Endodermal cell (in vitro differentiated cells): ENCODE measurements at regions not wholly inside any gene's neighbourhood (a gene's known extent, or its start where the extent isn't known, plus 50 kb on each side); places are given as distances from the start of the nearest gene placed in this dataset.

ENCODE experiments used
- DNase-seq: peaks from one replicate; pipeline ENCODE4 v3.0.0-alpha.2; 2017
- H3K27ac ChIP-seq: 2 replicates; pipeline ENCODE4 v1.5.1; 2013; ENCODE audit warnings: mild to moderate bottlenecking, low read depth, low read length, moderate library complexity
- H3K27me3 ChIP-seq: 2 replicates; pipeline ENCODE4 v1.6.1; 2013; ENCODE audit warnings: mild to moderate bottlenecking, low read length, moderate library complexity; ENCODE audit not compliant: insufficient read depth, control insufficient read depth, poor library complexity, severe bottlenecking
- H3K36me3 ChIP-seq: 2 replicates; pipeline ENCODE4 v1.7.0; 2013; ENCODE audit warnings: mild to moderate bottlenecking, low read length, moderate library complexity; ENCODE audit not compliant: control insufficient read depth, insufficient read depth
- H3K4me1 ChIP-seq: one replicate; pipeline ENCODE4 v1.7.0; 2013; ENCODE audit warnings: low read length; ENCODE audit not compliant: control insufficient read depth, insufficient read depth
- H3K4me3 ChIP-seq: 2 replicates; pipeline ENCODE4 v1.5.1; 2013; ENCODE audit warnings: mild to moderate bottlenecking, low read length, moderate library complexity
- H3K9ac ChIP-seq: 2 replicates; pipeline ENCODE4 v1.6.1; 2013; ENCODE audit warnings: mild to moderate bottlenecking, low read length, moderate library complexity; ENCODE audit not compliant: poor library complexity, severe bottlenecking; ENCODE audit errors: extremely low read depth
- H3K9me3 ChIP-seq: 2 replicates; pipeline ENCODE4 v1.6.1; 2013; ENCODE audit warnings: mild to moderate bottlenecking, low read length, moderate library complexity; ENCODE audit not compliant: control insufficient read depth
- H3K27ac Mint-ChIP-seq: 2 replicates; pipeline ENCODE4 v1.8.0; 2020; ENCODE audit warnings: mixed read lengths
- H3K27me3 Mint-ChIP-seq: 2 replicates; pipeline ENCODE4 v1.8.0; 2021; ENCODE audit warnings: mild to moderate bottlenecking, mixed read lengths; ENCODE audit not compliant: insufficient read depth
- H3K36me3 Mint-ChIP-seq: 2 replicates; pipeline ENCODE4 v1.8.0; 2020; ENCODE audit warnings: low read depth, mixed read lengths
- H3K4me1 Mint-ChIP-seq: 2 replicates; pipeline ENCODE4 v1.8.0; 2020; ENCODE audit warnings: mixed read lengths
- H3K4me3 Mint-ChIP-seq: 2 replicates; pipeline ENCODE4 v1.8.0; 2020; ENCODE audit warnings: mild to moderate bottlenecking, moderate library complexity, mixed read lengths
- H3K9me3 Mint-ChIP-seq: 2 replicates; pipeline ENCODE4 v1.8.0; 2020; ENCODE audit warnings: mild to moderate bottlenecking, mixed read lengths
- WGBS, 2 experiments: methylation state at CpG; one replicate each; pipeline versions ENCODE4 v1.1.5 to v1.1.7; 2013; ENCODE audit warnings: missing lambda C conversion rate in 2 of 2, mixed read lengths in 1 of 2; ENCODE audit not compliant: insufficient coverage in 1 of 2, insufficient read length in 1 of 2; 5-methylcytosine and 5-hydroxymethylcytosine counted together
- TF ChIP-seq, protein P1 (sequence below): fragments of 200-600 bp; sonication (generic); conservative IDR thresholded peaks from 2 replicates; pipeline ENCODE4 v1.5.0; 2021; ENCODE audit warnings: antibody characterized with exemption, mild to moderate bottlenecking

- Histone ChIP-seq H3K4me3 (no peak overlapping the region), H3K27me3 (no peaks in the 10 kb centered on the region), H3K9me3 (no peaks in the 10 kb centered on the region), H3K4me1 (no peaks in the 10 kb centered on the region), H3K9ac (no peak overlapping the region), H3K36me3 (no peaks in the 10 kb centered on the region), H3K27ac (no peak overlapping the region)
- Mint-ChIP-seq H3K4me3 (no peak overlapping the region), H3K36me3 (no peaks in the 10 kb centered on the region), H3K27ac (no peak overlapping the region), H3K4me1 (no peaks in the 10 kb centered on the region), H3K27me3 (no peaks in the 10 kb centered on the region), H3K9me3 (no peaks in the 10 kb centered on the region)
- TF ChIP-seq, protein P1, sequence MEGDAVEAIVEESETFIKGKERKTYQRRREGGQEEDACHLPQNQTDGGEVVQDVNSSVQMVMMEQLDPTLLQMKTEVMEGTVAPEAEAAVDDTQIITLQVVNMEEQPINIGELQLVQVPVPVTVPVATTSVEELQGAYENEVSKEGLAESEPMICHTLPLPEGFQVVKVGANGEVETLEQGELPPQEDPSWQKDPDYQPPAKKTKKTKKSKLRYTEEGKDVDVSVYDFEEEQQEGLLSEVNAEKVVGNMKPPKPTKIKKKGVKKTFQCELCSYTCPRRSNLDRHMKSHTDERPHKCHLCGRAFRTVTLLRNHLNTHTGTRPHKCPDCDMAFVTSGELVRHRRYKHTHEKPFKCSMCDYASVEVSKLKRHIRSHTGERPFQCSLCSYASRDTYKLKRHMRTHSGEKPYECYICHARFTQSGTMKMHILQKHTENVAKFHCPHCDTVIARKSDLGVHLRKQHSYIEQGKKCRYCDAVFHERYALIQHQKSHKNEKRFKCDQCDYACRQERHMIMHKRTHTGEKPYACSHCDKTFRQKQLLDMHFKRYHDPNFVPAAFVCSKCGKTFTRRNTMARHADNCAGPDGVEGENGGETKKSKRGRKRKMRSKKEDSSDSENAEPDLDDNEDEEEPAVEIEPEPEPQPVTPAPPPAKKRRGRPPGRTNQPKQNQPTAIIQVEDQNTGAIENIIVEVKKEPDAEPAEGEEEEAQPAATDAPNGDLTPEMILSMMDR, result no peak
- WGBS, 2 experiments, result 91 to 93% methylated on average over 3 to 4 of the region's 4 CpGs
- no peak for DNase-seq
These were observed 118.3 kb upstream of the NAV2 start for GRCh38 chr11:19594326-19594725.

DNA sequence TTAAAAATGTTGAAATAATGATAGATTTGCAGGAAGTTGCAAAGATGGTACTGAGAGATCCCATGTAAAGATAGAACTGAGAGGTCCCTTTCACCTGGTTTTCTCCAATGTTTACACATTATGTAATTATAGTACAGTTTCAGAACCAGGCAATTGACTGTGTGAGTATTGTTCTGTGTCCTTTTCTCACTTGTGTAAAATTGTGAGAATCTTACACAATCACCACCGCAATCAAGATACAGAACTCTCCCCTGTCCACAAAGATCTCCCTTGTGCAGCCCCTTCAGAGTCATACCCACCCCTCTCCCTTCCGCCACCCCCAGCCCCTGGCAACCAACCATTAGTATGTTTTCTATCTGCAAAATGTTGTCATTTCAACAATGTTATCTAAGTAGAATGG, 119.8 kb upstream of the NAV2 start:
- H3K9me3 Mint-ChIP-seq, result peaks cover 1% of the 10 kb centered on the region
- WGBS, 2 experiments, result 80 to 92% methylated on average over 1 to 2 of the region's 2 CpGs
- no peaks in the 10 kb centered on the region for H3K27me3 Mint-ChIP-seq
- no peak overlapping the region for H3K9ac ChIP-seq
- H3K4me3 ChIP-seq, result no peak overlapping the region
- no peaks in the 10 kb centered on the region for H3K36me3 Mint-ChIP-seq
- no peak for DNase-seq
- no peak overlapping the region for H3K27ac Mint-ChIP-seq
- H3K27ac ChIP-seq, result no peak overlapping the region
- H3K9me3 ChIP-seq, result no peaks in the 10 kb centered on the region
- no peaks in the 10 kb centered on the region for H3K27me3 ChIP-seq
- no peak overlapping the region for H3K4me3 Mint-ChIP-seq
- no peaks in the 10 kb centered on the region for H3K4me1 ChIP-seq
- H3K4me1 Mint-ChIP-seq, result no peaks in the 10 kb centered on the region
- TF ChIP-seq, protein P1, result no peak
- H3K36me3 ChIP-seq, result no peaks in the 10 kb centered on the region

DNA sequence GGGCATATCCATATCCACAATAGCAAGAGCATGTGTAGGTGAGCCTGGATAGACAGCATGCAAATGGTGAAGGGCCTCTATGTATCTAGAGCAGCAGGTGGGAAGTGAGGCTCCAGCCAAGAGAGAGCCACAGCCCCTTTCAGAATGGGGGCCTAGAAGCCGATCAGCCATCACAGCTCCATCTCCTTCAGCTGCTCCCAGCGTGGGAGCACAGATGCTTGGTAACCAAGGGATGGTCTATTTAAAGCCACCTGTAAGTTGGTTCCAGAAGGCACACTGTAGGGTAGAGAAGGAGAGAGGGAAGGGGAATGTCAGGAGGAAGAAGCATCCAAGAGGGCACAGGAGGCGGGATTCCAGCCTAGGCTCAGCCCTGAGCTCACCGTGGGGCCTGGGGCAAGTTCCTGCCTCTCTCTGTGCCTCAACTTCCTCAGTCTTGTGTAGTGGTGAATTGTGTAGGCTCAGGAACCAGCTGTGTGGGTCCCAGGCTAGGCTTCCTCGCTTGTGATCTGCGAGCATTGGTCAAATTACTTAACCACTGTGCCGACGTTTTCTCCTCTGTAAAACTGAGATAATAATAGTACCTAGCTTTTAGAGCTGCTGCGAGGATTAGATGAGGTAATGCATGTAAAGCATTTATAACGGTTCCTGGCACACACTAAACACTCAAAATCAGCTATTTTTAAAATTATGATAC, 122.9 kb upstream of the NAV2 start:
- Mint-ChIP-seq H3K9me3 (peaks cover 22% of the 10 kb centered on the region), H3K36me3 (no peaks in the 10 kb centered on the region), H3K4me1 (no peaks in the 10 kb centered on the region), H3K27ac (no peak overlapping the region), H3K4me3 (no peak overlapping the region), H3K27me3 (peaks cover 2% of the 10 kb centered on the region)
- Histone ChIP-seq H3K36me3 (no peaks in the 10 kb centered on the region), H3K4me1 (no peaks in the 10 kb centered on the region), H3K27ac (no peak overlapping the region), H3K27me3 (no peaks in the 10 kb centered on the region), H3K9ac (no peak overlapping the region), H3K9me3 (no peaks in the 10 kb centered on the region), H3K4me3 (no peak overlapping the region)
- TF ChIP-seq, protein P1, result no peak
- 93 to 100% methylated on average over 1 to 9 of the region's 10 CpGs for WGBS, 2 experiments
- no peak for DNase-seq
